ENCODE measurements at regions not wholly inside any gene's neighbourhood (a gene's known extent, or its start where the extent isn't known, plus 50 kb on each side); places are given as distances from the start of the nearest gene placed in this dataset.
"Not testable (repeated sequence)": the region's sequence is repeated elsewhere in the genome, so short reads cannot be mapped to it uniquely, and the experiment has no call there.

GRCh38 chr16:29578898-29579297, 72.7 kb upstream of the NPIPB12 start:
- DNase-seq = not testable (repeated sequence)

GRCh38 chr16:29581764-29582163, 75.6 kb upstream of the NPIPB12 start:
- not testable (repeated sequence) for DNase-seq

DNA sequence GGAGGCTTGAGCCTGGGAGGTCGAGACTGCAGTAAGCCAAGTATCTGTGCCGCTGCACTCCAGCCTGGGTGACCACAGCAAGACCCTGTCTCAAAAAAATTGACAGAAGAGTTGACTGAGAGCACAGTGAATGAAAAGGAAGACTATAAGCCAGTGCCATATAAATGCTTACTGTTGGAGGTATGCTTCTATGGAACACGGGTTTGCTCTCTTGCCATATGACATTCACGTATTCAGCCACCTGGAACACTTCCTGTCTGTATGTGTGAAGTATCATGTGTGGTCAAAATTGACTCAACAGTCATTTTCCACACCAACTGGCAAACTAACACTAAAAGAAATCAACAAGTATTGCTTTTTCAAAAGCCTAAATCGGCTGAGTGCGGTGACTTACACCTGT, 71.1 kb upstream of the SPN start:
- DNase-seq = peak; percentile 56

DNA sequence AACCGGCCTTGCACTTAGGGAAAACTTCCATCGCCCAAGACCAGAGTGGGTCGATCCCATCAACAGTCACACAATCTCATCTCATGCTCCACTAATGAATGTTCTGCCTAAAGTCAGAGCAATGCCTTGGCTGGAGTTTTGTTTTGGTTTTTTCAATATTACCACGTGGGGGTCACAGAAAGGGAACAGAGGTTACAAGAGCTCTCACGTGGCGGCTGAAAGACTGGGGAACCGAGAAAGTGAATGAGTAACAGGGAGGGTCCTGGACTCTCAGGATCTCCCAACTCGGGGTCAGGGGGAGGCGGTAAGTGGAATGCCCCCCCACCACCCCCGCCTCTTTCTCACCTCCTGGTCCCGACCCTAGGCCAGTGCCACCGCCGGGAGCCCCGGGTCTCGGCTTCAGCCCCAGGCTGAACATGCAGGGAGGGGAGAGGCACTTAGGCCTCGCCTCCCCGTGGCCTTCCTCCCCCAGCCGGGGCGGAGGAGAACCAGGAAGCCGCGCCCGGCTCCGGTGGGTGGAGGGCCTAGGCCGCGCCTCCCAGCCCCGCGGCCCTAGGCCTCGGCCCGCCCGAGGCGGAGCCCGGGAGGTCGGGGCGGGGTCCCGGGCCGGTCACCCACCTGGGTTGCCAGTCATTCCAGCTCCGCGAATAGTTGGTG, 68.7 kb upstream of the SPN start:
- peak; percentile 46 for DNase-seq

DNA sequence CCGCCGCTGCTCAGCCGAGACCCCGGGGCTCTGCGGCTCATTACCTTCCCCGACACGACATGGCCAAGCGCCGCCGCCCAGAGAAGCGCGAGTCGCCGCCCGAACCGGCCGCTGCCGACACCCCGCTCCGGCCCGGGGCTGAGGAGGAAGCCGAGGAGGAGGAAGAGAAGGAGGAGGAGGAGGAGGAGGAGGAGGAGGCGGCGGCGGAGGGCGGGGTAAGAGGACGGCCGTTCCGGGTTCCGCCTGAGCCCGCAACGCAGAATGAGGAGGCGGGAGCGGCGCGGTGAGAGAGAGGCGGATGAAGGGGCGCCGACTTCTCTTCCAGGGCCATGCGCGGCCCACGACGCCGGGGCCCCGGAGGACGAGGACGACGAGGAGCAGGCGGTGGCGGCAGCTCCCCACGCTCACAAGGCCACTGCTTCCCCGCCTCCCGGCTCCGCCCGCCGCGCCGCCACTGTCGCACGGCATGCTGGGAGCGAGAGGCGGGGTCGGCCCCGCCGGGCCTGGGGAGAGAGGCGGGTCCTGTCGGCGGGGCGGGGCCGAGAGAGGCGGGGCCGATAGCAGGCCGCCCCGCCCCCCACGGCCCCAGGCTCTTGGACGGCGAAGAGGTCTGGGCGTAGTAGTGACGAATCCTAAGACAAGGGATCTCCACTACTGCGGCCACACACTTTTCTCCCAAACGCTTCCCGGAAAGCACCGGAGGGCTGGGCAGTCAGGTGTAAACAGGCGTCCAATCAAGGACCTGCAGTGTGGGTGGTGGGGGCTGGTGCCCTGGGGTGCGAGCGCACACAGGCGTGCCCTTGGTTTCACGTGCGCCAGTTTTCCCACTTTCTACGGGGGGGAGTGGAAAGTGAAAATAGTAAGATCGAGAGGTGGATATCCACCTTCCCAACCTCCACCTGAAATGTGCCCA, 67.9 kb upstream of the SPN start:
- DNase-seq = peak; percentile 95

GRCh38 chr16:29597030-29597429, 66.0 kb upstream of the SPN start:
- not testable (repeated sequence) for DNase-seq

- peak; percentile 79 for DNase-seq
Measured at GRCh38 chr16:29600111-29601000, 62.7 kb upstream of the SPN start.

GRCh38 chr16:29602247-29602625, 60.8 kb upstream of the SPN start:
- DNase-seq = not testable (repeated sequence)

DNA sequence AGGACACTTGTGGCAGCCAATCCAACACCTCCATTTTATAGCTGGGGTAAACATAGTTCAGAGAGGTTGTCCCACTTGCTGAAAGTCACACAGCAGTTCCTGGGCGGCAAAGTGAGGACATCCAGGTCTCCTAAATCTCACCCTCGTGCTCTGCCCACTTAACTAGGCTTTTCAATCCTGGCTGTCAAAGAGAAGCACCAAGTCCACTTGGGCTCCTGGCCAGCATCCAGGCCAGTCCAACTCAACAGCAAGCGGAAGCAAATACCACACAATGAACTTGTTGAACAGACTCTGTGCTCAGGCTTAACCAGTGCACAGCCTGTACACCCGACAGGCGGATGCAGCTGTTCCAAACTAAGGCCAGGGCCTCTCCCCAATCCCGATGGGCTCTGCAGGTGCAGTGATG, 60.4 kb upstream of the SPN start:
- not testable (repeated sequence) for DNase-seq

- DNase-seq = not testable (repeated sequence)
Measured at GRCh38 chr16:29604631-29605549, 58.2 kb upstream of the SPN start.

DNA sequence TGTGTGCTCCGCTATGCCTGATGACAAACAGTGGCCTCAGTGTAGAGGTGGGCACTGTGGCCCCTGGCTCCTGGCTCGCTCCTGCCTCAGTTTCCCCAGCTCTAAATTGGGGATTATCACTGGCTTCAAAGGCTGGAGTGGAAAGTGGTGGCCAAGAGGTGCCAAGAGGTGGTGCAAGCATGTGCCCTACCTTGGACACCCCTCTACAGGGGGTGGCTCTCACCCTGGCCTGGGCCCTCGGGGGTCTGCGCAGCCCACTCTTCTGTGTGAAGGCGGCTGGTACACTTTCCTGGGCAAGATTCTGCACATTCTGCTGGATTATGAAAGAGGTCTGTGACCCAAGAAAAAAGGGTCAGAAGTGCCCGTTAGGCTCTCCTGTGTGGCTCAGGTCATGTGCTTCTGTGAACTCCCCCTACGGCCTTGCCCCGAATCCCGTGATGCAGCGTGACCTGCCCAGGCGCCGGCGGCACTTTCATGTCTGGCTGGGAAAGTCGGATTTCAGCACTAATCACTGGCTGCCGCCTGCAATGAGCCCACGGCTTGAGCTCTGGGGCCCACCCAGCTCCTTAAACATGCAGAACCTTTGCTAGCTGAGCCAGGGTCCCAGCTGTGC, 57.3 kb upstream of the SPN start:
- not testable (repeated sequence) for DNase-seq

DNA sequence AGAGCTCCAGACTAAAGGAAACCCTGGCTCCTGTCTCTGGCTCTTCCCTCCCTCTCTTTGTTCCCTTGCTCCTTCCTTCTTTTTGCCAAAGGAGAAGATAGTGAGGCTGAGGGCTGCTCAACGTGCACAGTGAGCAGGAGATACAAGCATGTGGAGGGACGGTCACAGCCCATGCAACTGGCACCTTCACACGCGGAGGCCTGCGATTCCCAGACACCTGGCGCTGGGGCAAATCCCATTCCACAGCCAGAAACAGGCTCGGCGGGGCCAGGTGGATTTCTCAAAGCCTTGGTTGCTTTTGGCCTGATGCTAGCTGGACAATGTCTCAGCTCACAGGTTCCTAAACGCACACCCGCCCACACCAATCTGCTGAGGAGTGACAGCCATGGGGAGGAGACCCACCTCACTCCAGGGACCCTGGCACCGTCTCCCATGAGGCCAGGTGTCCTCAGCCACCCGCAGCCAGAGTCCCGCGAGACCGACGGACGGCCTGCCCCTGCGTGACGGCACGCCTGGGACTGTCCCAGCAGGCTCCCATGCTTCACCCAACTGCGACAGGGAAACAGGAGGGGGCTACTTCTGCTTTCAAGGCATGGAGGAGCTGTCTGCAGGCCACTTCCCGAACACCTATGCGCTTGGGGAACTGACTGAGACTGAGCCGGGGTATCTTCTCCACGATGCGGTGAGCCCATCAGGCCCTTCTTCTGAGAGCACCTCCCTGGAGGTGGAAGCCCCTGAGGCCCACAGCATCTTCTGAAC, 56.2 kb upstream of the SPN start:
- DNase-seq = not testable (repeated sequence)

- DNase-seq = not testable (repeated sequence)
Measured at GRCh38 chr16:29607428-29607823, 55.6 kb upstream of the SPN start.

GRCh38 chr16:29612381-29613306, 50.4 kb upstream of the SPN start:
- DNase-seq = peak; percentile 84

Data from activated CD4-positive, alpha-beta T cell treated with anti-CD3 and anti-CD28 coated beads, Interleukin-10, Interleukin-2, amounts not matched to agents 100 ng/mL and 50 ng/mL, durations not matched to agents 16 hours and 8 hours (primary cell).